ENCODE measurements at regions not wholly inside any gene's neighbourhood (a gene's known extent, or its start where the extent isn't known, plus 50 kb on each side); places are given as distances from the start of the nearest gene placed in this dataset.

GRCh38 chr2:155389224-155389623, 690.7 kb downstream of the KCNJ3 start:
- DNase-seq (ENCODE audit: low read depth), result no peak

GRCh38 chr2:155384555-155385123, 686.1 kb downstream of the KCNJ3 start:
- no peak for DNase-seq (ENCODE audit: low read depth)

DNA sequence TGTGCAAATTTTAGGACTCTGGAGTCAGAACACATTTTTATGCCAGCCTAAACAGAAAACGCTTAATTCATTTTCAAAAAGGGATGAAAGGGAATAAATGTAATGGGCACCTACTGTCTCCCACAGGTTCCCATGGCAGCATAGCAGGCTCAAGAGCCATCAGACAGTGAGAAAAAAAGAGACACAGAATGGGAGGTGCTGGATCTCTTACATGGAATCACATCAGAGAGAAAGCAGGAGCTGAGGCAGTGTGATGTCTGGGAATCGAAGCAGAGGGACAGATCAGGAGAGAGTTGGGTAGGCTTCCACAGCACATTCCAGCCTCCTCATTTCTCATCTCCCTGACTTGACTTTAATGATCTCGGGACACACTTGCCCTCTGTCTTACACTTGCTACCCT, 684.3 kb downstream of the KCNJ3 start:
- no peak for DNase-seq (ENCODE audit: low read depth)

- DNase-seq (ENCODE audit: low read depth), result no peak
These were observed 682.9 kb downstream of the KCNJ3 start for GRCh38 chr2:155381436-155381835.

DNA sequence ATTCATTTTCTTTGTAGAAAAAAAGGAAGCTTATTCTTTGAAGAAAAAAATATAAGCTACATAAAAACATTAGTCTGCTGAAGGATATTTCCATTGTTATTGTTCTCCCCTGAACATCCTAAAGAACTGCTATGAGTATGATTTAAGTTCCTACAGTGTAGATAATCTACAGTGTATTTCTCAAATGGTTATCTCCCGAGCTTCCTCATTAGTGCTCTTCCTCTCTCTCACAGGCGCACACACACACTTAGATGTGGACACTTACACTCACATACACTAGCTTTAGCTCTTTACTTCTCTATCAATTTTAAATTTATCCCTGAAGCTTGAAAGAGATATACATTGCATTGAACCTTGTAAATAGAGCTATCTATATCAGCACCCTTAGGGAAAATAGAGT, 681.0 kb downstream of the KCNJ3 start:
- no peak for DNase-seq (ENCODE audit: low read depth)

DNA sequence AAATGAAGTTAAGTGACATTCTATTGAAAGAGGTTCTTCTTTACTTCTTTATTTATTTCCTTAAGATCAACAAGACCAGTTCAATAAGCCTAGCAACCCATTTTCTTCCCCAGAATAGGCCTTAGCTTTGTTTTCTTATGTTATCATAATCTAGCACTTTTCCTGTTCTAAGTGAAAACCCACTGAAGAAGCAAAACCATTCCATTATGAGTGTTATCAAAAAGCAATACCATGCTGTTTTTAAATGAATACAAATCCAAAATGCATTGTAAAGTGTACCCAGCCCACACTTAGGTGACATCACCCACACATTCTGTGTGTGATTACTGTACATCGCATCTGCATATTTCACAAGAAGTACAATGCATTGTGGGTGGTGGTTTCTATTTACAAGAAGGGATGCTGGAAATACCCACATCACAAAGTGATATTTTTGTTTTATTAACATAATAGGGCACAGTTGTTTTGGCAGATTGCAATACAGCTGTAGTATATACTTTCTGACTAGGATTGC, 679.5 kb downstream of the KCNJ3 start:
- peak; percentile 44 for DNase-seq (ENCODE audit: low read depth)

DNA sequence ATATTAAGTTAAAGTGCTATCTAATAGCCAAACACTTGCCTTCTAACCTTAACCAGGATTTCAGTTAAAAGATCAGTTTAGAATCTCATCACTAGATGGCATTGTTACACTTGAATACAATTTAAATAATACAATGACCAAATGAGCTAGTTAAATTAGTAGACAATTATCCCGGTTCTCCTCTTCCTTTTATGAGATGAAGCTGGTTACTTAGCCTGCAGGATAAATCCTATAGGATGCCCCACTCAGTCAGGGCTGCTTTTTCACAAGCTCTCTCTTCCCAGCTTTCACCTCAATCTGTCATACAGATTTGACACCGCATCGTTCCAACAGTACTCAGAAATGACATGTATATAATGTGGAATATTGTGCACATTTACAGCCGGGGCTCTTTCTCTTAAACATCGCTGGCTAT, 678.8 kb downstream of the KCNJ3 start:
- DNase-seq (ENCODE audit: low read depth), result peak; percentile 14

DNA sequence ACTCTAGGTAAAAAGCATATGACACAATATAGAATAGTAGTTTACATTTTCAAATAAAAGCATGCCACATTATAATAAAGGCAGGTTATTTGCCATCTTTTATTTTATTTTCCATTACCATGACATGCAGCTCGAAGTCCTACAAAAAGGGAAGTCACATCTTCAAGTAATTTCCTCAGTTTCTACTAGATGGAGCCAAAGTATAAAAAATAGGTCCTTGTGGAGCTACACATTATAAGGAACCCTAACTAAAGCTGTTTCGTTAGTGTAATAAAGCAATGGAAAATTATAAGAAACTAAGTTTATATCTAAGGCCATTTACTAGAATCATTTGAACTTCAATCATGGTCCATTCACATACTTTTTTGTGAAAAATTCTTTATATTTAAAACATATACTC, 674.5 kb downstream of the KCNJ3 start:
- peak; percentile 8 for DNase-seq (ENCODE audit: low read depth)

DNA sequence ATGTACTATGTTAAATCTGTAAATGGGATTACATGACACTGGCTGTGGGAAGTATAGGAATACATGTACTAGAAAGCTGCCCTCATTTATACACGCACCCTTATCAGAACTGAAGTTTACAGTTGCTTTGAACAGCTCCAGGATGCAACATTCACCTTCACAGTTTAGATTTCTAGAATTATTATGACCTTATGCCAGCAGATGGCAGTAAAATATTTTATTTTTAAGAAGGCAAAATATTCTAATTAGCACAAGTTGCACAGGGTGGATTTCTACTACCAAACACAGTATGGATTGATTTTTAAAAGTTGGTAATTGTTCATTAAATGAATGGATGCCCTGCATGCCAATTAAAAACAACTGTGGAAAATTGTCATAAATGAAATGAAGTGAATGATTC, 670.4 kb downstream of the KCNJ3 start:
- DNase-seq (ENCODE audit: low read depth), result no peak

DNA sequence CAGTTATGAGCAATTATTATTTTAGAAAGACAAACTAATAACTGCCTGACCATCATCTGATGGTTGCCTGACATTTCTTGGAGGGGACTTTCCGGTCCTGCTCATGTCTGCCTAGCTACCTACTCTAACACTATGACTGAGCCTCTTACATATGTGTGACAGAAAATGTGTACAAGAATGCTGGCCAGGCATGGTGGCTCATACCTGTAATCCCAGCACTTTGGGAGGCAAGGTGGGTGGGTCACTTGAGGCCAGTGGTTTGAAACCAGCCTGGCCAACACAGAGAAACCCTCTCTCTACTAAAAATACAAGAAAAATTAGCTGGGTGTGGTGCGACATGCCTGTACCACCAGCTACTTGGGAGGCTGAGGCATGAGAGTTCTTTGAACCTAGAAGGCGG, 666.3 kb downstream of the KCNJ3 start:
- no peak for DNase-seq (ENCODE audit: low read depth)

- no peak for DNase-seq (ENCODE audit: low read depth)
These were observed 664.9 kb downstream of the KCNJ3 start for GRCh38 chr2:155363349-155363888.

DNA sequence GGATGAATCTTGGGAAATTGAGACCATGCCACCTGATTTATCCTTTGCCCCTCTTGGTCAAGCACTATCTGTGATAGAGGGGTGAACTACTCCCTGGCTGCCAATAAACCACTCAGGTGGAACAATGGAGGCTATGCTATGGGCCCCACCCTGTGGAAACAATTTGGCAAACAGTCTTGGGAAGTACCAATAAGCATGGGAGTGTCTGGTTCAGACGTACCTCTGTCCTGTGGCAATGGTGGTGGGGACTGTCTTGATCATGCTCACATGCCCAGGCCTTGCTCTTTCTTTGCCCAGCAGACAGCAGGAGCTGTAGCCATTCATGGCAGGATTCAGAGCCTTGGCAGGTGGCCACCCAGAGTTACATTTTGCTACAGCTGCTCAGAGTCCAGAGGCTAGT, 658.7 kb downstream of the KCNJ3 start:
- DNase-seq (ENCODE audit: low read depth), result no peak

DNA sequence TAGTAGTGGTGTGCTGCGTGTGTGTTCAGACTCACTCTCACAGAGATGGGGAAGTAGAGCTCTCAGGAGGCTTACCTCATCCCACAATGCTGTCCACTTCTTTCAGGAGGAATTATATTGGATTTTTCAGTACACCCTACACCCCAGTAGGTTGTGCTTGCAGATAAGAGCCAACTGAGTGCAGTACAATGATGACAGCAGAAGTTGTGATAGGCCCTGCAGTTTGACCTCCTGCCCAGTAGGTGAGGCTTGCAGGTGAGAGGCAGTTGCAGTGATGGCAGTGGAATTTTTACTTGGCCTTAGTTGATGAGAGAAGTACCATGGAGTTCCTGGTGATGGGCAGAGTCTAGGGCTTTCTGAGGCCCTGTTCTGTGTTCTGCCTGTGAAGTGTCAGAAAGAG, 657.8 kb downstream of the KCNJ3 start:
- DNase-seq (ENCODE audit: low read depth), result no peak

DNA sequence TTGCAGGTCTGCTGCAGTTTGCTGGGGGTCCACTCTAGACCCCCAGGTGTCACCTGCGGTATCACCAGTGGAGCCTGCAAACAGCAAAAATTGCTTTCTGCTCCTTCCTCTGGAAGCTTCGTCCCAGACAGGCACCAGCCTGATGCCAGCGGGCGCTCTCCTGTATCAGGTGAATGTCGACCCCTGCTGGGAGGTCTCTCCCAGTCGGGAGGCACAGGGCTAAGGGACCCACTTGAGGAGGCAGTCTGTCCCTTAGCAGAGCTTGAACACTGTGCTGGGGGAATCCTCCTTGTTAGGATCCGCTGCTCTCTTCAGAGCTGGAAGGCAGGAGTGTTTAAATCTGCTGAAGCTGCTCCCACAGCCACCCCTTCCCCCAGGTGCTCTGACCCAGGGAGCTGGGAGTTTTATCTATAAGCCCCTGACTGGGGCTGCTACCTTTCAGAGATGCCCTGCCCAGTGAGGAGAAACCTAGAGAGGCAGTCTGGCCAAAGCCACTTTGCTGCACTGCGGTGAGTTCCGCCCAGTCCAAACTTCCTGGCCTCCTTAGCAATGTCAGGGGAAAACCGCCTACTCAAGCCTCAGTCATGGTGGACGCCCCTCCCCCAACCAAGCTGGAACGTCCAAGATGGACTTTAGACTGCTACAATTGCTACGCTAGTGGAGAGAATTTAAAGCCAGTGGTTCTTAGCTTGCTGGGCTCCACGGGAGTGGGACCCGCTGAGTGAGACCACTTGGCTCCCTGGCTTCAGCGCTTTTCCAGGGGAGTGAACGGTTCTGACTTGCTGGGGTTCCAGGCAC, 652.5 kb downstream of the KCNJ3 start:
- DNase-seq (ENCODE audit: low read depth), result no peak

GRCh38 chr2:155332016-155332415, 633.5 kb downstream of the KCNJ3 start:
- DNase-seq (ENCODE audit: low read depth), result no peak

DNA sequence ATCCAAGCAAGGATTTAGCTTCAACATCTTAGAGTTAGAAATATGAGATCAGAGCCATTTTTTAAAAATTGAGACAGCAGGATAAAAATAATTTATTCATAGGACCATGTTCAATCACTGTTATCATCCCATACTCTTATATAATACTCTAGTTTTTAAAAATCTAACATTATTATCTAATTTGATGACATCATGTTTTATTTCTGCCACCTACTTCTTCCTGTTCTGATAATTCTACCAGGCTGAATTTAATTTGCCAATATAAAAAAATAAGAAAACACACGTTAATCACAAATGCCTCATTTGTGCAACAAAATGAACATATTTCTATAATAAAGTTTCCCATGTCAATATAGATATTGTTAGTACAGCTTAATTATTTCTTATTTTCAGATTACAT, 621.7 kb downstream of the KCNJ3 start:
- no peak for DNase-seq (ENCODE audit: low read depth)

DNA sequence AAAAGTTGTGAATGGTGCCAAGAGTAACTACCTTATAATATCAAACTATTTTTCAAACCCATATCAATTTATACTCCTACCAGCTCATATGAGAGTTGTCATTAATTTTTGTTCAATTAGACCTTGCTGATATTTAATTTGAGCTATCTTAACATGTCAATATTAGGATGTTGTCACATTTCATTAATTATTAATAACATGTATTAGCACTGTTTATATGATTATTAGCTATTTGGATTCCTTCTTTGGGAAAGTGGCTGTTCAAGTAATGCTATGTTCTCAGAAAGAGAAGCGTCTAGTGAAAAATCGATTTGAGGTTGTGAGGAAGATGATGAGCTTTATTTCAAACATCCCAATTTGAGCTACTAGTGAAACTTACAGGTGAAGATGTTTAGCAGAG, 620.2 kb downstream of the KCNJ3 start:
- DNase-seq (ENCODE audit: low read depth), result no peak

DNA sequence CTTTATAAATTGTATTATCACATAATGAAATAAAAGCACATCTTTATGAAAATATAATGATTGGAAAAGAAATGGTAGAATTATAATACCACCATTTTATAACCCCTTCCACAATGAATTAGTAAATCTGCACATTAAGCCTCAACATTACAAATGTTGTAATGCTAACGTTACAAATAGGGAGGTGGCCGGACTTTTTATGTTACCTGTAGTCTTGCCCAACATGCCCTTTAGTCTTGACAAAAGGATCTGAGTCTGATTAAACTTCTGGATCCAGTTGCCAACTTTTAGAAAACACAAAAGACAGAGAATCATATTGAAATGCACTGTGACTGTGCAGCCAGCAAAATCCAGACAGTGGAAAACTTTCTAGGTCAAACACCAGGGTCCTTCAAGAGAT, 617.3 kb downstream of the KCNJ3 start:
- DNase-seq (ENCODE audit: low read depth), result no peak

DNA sequence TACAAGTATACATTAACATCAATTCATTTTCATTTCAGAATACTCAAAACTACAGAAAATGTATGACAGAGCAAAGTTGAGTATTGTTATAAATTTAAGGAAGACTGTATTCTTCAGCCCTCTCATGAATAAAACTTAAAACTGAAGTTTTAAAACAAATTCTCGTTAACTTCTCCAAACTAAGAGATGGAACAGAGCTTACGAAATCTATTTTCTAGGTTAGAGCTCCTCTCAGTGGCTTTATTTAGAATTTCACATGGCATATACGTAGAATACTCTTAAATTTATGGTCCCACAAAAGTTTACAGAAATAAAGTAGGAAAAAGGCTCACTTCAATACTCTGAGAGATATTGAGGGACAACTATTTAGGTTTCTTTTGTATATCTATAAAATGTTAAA, 612.1 kb downstream of the KCNJ3 start:
- DNase-seq (ENCODE audit: low read depth), result no peak

DNA sequence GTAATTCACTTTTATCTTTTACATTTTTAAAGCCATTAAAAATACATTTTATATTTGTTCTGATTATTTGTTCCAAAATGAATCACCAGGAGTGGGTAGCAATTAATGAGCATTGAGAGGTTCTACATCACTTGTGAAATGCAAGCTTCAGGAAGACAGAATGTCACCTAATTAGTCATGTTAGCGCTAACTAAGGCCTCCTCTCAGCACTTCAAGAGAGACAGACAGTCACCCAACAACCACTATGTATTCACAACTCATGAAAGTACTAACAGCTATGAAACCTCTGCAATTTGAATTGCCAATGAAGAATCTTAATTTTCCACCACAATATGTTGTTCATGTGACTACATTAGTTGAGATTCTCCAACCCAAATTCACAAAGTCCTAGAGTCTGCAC, 611.0 kb downstream of the KCNJ3 start:
- no peak for DNase-seq (ENCODE audit: low read depth)

DNA sequence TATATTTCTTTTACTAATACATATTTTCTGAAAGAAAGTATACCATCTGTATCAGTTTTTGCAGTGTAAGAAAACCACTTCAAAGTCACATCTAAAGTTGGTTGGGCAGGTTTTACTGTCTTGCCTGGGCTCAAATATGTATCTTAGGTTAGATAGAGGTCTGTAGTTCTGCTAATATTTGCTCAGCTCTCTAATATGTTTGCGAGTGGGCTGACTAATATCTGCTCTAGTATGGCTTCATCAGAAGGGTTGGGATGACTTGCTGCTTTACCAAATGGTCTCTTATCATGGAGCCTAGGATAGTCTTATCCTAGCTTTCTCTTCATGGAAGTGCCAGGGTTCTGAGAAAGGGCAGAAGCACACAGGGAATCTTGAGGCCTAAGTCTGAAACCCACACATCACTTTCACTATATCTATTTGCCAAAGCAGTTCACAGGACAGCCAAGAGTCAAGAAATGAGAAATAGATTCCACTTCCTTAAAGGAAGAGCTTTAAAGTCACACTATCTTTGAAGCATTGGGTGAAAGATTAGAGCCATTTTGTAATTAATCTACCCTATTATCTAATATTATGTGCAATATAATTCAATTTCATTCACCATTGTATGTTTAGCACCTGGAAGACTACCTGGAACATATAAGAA, 610.0 kb downstream of the KCNJ3 start:
- no peak for DNase-seq (ENCODE audit: low read depth)

DNA sequence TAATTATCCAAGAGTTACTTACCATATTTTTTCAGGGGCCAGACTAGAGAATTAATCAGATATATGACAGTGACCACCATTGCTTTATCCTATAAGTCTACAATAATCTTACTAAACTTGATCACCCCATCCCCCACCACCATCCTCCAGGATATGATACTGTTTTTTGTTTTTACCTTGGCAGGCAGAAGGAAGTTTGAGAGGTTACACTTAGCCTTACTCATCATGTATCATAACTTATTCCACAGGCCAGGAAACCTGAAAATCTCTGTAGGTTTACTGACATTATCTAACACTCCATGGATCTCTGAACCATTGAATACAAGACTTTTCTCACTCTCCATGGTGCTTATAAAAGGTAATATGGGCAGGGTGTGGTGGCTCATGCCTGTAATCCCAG, 602.7 kb downstream of the KCNJ3 start:
- DNase-seq (ENCODE audit: low read depth), result no peak

DNA sequence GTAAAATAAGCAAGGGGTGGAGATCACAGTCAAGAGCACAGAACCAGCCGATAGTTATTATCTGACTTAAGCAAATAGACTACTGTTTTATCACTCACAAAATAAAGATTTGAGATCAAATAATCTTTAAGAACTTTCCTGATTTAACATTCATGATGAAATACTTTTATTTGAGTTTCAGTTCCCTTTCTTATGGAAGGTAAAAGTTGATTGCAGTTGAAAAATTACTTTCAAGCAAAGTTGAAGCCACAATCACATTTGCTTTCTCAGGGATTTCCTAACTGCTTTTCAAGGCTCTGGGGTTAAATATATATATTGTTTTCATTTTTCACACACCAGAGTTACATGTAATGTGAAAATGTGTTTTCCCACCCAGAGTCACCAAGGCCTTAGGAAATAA, 599.5 kb downstream of the KCNJ3 start:
- no peak for DNase-seq (ENCODE audit: low read depth)

All from fibroblast of gingiva (primary cell).